ENCODE measurements at regions not wholly inside any gene's neighbourhood (a gene's known extent, or its start where the extent isn't known, plus 50 kb on each side); places are given as distances from the start of the nearest gene placed in this dataset.

- H3K4me3 ChIP-seq = no peak overlapping the region
- H3K4me1 ChIP-seq = peaks cover 0 to 58% (median 34%) of the 10 kb centered on the region in 9 donors
- DNase-seq = peak in 1 of 2 donors; percentile 53
- H3K27me3 ChIP-seq = no peaks in the 10 kb centered on the region
- intact Hi-C loops (cut with DNase I) = loop anchor here in 4 of 10 donors (2.0 to 10.0 kb wide), 4 partner anchors 100 to 190 kb away; partner anchors contain the start of gene PTPRM (in 3 of the 4)
- TF ChIP-seq, protein P1, sequence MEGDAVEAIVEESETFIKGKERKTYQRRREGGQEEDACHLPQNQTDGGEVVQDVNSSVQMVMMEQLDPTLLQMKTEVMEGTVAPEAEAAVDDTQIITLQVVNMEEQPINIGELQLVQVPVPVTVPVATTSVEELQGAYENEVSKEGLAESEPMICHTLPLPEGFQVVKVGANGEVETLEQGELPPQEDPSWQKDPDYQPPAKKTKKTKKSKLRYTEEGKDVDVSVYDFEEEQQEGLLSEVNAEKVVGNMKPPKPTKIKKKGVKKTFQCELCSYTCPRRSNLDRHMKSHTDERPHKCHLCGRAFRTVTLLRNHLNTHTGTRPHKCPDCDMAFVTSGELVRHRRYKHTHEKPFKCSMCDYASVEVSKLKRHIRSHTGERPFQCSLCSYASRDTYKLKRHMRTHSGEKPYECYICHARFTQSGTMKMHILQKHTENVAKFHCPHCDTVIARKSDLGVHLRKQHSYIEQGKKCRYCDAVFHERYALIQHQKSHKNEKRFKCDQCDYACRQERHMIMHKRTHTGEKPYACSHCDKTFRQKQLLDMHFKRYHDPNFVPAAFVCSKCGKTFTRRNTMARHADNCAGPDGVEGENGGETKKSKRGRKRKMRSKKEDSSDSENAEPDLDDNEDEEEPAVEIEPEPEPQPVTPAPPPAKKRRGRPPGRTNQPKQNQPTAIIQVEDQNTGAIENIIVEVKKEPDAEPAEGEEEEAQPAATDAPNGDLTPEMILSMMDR (IDR thresholded peaks at IDR 0.05) = no peak
- no peaks in the 10 kb centered on the region for H3K36me3 ChIP-seq
- WGBS, 2 donors = 38 to 77% methylated on average over 1 of the region's 1 CpG
- H3K27ac ChIP-seq = peak overlapping the region in 9 of 10 donors; percentile 42 to 86 (median 70)
- ATAC-seq = peak; percentile 76 to 95 (median 88)
- no peaks in the 10 kb centered on the region for H3K9me3 ChIP-seq
These were observed 102.7 kb upstream of the PTPRM start for GRCh38 chr18:7464245-7464966.

GRCh38 chr18:7466190-7466589, 100.9 kb upstream of the PTPRM start:
- intact Hi-C loops (cut with DNase I) = loop anchor here in 3 of 10 donors (5.0 to 10.0 kb wide), 3 partner anchors 99 to 191 kb away; partner anchors contain the start of gene PTPRM (in 2 of the 3)
- Histone ChIP-seq H3K4me3 (no peak overlapping the region), H3K27me3 (no peaks in the 10 kb centered on the region), H3K4me1 (peaks cover 0 to 40% (median 18%) of the 10 kb centered on the region in 9 donors), H3K9me3 (no peaks in the 10 kb centered on the region), H3K27ac (peak overlapping the region in 1 of 10 donors; percentile 27), H3K36me3 (no peaks in the 10 kb centered on the region)
- TF ChIP-seq, protein P1 (IDR thresholded peaks at IDR 0.05) = no peak
- WGBS, 2 donors = 40 to 44% methylated on average over 5 of the region's 5 CpGs
- no peak for DNase-seq
- peak in 2 of 8 donors; percentile 20 to 51 for ATAC-seq

GRCh38 chr18:7467708-7468466, 99.2 kb upstream of the PTPRM start:
- TF ChIP-seq, protein P1 (IDR thresholded peaks at IDR 0.05) = no peak
- no peak for ATAC-seq
- intact Hi-C loops (cut with DNase I) = loop anchor here in 3 of 10 donors (5.0 to 10.0 kb wide), 3 partner anchors 97 to 193 kb away; partner anchors contain the start of gene PTPRM (in 2 of the 3)

DNA sequence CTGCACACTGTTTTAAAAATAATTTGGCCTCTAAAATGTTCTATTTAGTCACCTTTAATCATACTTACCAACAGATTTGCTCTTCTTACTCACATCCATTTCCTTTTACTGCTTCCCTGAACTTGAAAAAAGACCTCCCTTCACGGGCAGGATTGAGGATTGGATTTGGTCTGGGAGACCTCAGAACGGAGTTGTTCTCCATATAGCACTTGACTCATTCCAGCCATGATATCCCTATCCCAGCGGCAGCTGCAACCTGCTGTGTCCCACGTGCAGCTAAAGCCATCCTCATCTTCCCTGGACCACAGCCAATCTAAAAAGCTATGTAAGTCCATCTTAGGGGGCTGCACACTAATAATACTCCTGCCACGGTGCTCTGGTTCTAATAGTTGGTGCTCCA, 97.0 kb upstream of the PTPRM start:
- Histone ChIP-seq H3K9me3 (no peaks in the 10 kb centered on the region), H3K27ac (no peak overlapping the region), H3K27me3 (no peaks in the 10 kb centered on the region), H3K4me1 (peaks cover 0 to 20% (median 12%) of the 10 kb centered on the region in 9 donors), H3K4me3 (no peak overlapping the region), H3K36me3 (no peaks in the 10 kb centered on the region)
- 68 to 75% methylated on average over 5 of the region's 5 CpGs for WGBS, 2 donors
- ATAC-seq (no peak), DNase-seq (no peak)
- TF ChIP-seq, protein P1 (IDR thresholded peaks at IDR 0.05) = no peak
- intact Hi-C loops (cut with DNase I) = loop anchor here in 2 of 10 donors (5.0 to 10.0 kb wide), 2 partner anchors 42 to 65 kb away; no protein-coding TSS in a partner anchor

More at GRCh38 chr18:7467708-7468466, 99.2 kb upstream of the PTPRM start:
- no peak overlapping the region for H3K4me3 ChIP-seq
- H3K9me3 ChIP-seq = no peaks in the 10 kb centered on the region
- no peaks in the 10 kb centered on the region for H3K36me3 ChIP-seq
- peaks cover 0 to 39% (median 18%) of the 10 kb centered on the region in 9 donors for H3K4me1 ChIP-seq
- no peaks in the 10 kb centered on the region for H3K27me3 ChIP-seq
- H3K27ac ChIP-seq = no peak overlapping the region
- 86 to 88% methylated on average over 18 of the region's 18 CpGs for WGBS, 2 donors
- DNase-seq = no peak
